HEK293T (cell line): ENCODE measurements at regions not wholly inside any gene's neighbourhood (a gene's known extent, or its start where the extent isn't known, plus 50 kb on each side); places are given as distances from the start of the nearest gene placed in this dataset.
A peak's percentile ranks its signal among the peaks of the same experiment; 100 is the strongest.
"Not testable (repeated sequence)": the region's sequence is repeated elsewhere in the genome, so short reads cannot be mapped to it uniquely, and the experiment has no call there.

ENCODE experiments used
- CTCF ChIA-PET: fragments of 350-600 bp; formaldehyde crosslinking; extraction: SDS; loops from one replicate; lab custom pipeline; 2021; ENCODE audit warnings: antibody characterized with exemption, inconsistent platforms; lab: Yijun Ruan, JAX
- POLR2A ChIA-PET: fragments of 350-600 bp; formaldehyde crosslinking; extraction: SDS; loops from one replicate; lab custom pipeline; 2020; ENCODE audit warnings: antibody characterized with exemption, inconsistent platforms; lab: Yijun Ruan, JAX
- DNase-seq: peaks from one replicate; pipeline ENCODE4 v3.0.0; 2012; ENCODE audit warnings: mixed read lengths; ENCODE audit errors: extremely low spot score
- ARNT ChIP-seq: fragments of 450-650 bp; IDR thresholded peaks from 2 replicates; pipeline ENCODE4 v1.6.1; 2017; ENCODE audit warnings: mild to moderate bottlenecking
- BHLHE40 ChIP-seq: fragments of 450-650 bp; IDR thresholded peaks from 2 replicates; pipeline ENCODE4 v1.6.1; 2016; ENCODE audit warnings: mild to moderate bottlenecking, moderate library complexity, borderline replicate concordance
- CTBP1 ChIP-seq: fragments of 450-650 bp; IDR thresholded peaks from 2 replicates; pipeline ENCODE4 v1.6.1; 2016; ENCODE audit warnings: borderline replicate concordance
- ELF4 ChIP-seq: fragments of 450-650 bp; IDR thresholded peaks from 2 replicates; pipeline ENCODE4 v1.6.1; 2017; ENCODE audit warnings: antibody characterized with exemption
- FOXA1 ChIP-seq: fragments of 450-650 bp; IDR thresholded peaks from 2 replicates; pipeline ENCODE4 v1.6.1; 2016; ENCODE audit warnings: mild to moderate bottlenecking
- FOXK2 ChIP-seq: fragments of 450-650 bp; IDR thresholded peaks from 2 replicates; pipeline ENCODE4 v1.6.1; 2016; ENCODE audit warnings: mild to moderate bottlenecking
- FOXM1 ChIP-seq: fragments of 450-650 bp; IDR thresholded peaks from 2 replicates; pipeline ENCODE4 v1.6.1; 2017; ENCODE audit warnings: mild to moderate bottlenecking, borderline replicate concordance
- HDGF ChIP-seq: fragments of 450-650 bp; IDR thresholded peaks from 2 replicates; pipeline ENCODE4 v1.6.1; 2017; ENCODE audit warnings: antibody characterized with exemption, borderline replicate concordance
- L3MBTL2 ChIP-seq: fragments of 450-650 bp; conservative IDR thresholded peaks from 2 replicates; pipeline ENCODE4 v1.6.1; 2016; ENCODE audit warnings: mild to moderate bottlenecking
- LEF1 ChIP-seq: fragments of 450-650 bp; IDR thresholded peaks from 2 replicates; pipeline ENCODE4 v1.6.1; 2017; ENCODE audit warnings: mild to moderate bottlenecking, borderline replicate concordance
- NFRKB ChIP-seq: fragments of 450-650 bp; IDR thresholded peaks from 2 replicates; pipeline ENCODE4 v1.6.1; 2016; ENCODE audit warnings: mild to moderate bottlenecking, moderate library complexity
- PKNOX1 ChIP-seq: fragments of 450-650 bp; IDR thresholded peaks from 2 replicates; pipeline ENCODE4 v1.6.1; 2016
- SP1 ChIP-seq: fragments of 450-650 bp; IDR thresholded peaks from 2 replicates; pipeline ENCODE4 v1.6.1; 2017
- SUZ12 ChIP-seq: fragments of 450-650 bp; IDR thresholded peaks from 2 replicates; pipeline ENCODE4 v1.6.1; 2016; ENCODE audit warnings: mild to moderate bottlenecking
- TARDBP ChIP-seq: fragments of 450-650 bp; IDR thresholded peaks from 2 replicates; pipeline ENCODE4 v1.6.1; 2016
- ZNF384 ChIP-seq: fragments of 450-650 bp; IDR thresholded peaks from 2 replicates; pipeline ENCODE4 v1.6.1; 2016

GRCh38 chr5:154606246-154606645 is 128.2 kb upstream of the HAND1 start:
- CTCF ChIA-PET, result interaction anchor here (1.1 to 1.2 kb wide), 2 partner anchors 83 to 86 kb away, joined by 3 read pairs; no protein-coding TSS in a partner anchor
- POLR2A ChIA-PET, result no interaction called here
- no peak for DNase-seq
- no peak for TF ChIP-seq FOXM1
- no peak for TF ChIP-seq BHLHE40
- no peak for TF ChIP-seq NFRKB

- TF ChIP-seq ZNF384, result no peak
- ChIA-PET POLR2A (no interaction called here), CTCF (interaction anchor here (0.7 to 1.8 kb wide), 3 partner anchors 8 to 249 kb away, joined by 3 to 8 read pairs (median 3); no protein-coding TSS in a partner anchor)
- DNase-seq, result no peak
Observed at GRCh38 chr5:154603953-154604679, 126.1 kb upstream of the HAND1 start.

GRCh38 chr5:154603485-154603884 is 125.5 kb upstream of the HAND1 start:
- CTCF ChIA-PET, result interaction anchor here (0.7 to 1.8 kb wide), 3 partner anchors 9 to 248 kb away, joined by 3 to 8 read pairs (median 3); no protein-coding TSS in a partner anchor

GRCh38 chr5:154603011-154603410 is 125.0 kb upstream of the HAND1 start:
- POLR2A ChIA-PET, result no interaction called here
- DNase-seq, result no peak
- CTCF ChIA-PET, result interaction anchor here (1.8 kb wide), 1 partner anchor 82 kb away, joined by 8 read pairs; no protein-coding TSS in a partner anchor
- TF ChIP-seq NFRKB (no peak), ZNF384 (no peak), L3MBTL2 (no peak), LEF1 (no peak), SUZ12 (no peak), BHLHE40 (no peak), PKNOX1 (no peak), HDGF (no peak), CTBP1 (no peak), ELF4 (no peak), FOXA1 (no peak), ARNT (no peak), TARDBP (no peak), SP1 (no peak), FOXK2 (no peak), FOXM1 (no peak)

More at GRCh38 chr5:154603485-154603884, 125.5 kb upstream of the HAND1 start:
- TF ChIP-seq HDGF (no peak), CTBP1 (no peak), NFRKB (no peak), ARNT (no peak), FOXA1 (no peak), TARDBP (no peak), LEF1 (no peak), BHLHE40 (no peak), L3MBTL2 (no peak)
- no peak for DNase-seq
- POLR2A ChIA-PET, result no interaction called here

- TF ChIP-seq FOXA1, result no peak
- TF ChIP-seq ARNT, result no peak
- TF ChIP-seq FOXK2, result no peak
- no peak for TF ChIP-seq LEF1
- no peak for TF ChIP-seq ZNF384
- TF ChIP-seq NFRKB, result no peak
- ChIA-PET CTCF (no interaction called here), POLR2A (no interaction called here)
- no peak for DNase-seq
Observed at GRCh38 chr5:154601014-154601413, 123.0 kb upstream of the HAND1 start.

GRCh38 chr5:154598021-154598420 is 120.0 kb upstream of the HAND1 start:
- no peak for DNase-seq
- POLR2A ChIA-PET, result no interaction called here
- CTCF ChIA-PET, result interaction anchor here (1.6 kb wide), 1 partner anchor 77 kb away, joined by 3 read pairs; no protein-coding TSS in a partner anchor
- TF ChIP-seq BHLHE40 (no peak), NFRKB (no peak), ZNF384 (no peak), FOXM1 (no peak), HDGF (no peak)

- CTCF ChIA-PET, result interaction anchor here (0.6 kb wide), 1 partner anchor 11 kb away, joined by 5 read pairs; no protein-coding TSS in a partner anchor
- POLR2A ChIA-PET, DNase-seq: not testable (repeated sequence)
Observed at GRCh38 chr5:154596844-154597243, 118.8 kb upstream of the HAND1 start.

- CTCF ChIA-PET, result no interaction called here
- POLR2A ChIA-PET, result no interaction called here
- no peak for DNase-seq
- TF ChIP-seq BHLHE40 (no peak), PKNOX1 (peak; percentile 70)
Observed at GRCh38 chr5:154595662-154596061, 117.6 kb upstream of the HAND1 start.
